GM12865 (cell line): ENCODE measurements at regions not wholly inside any gene's neighbourhood (a gene's known extent, or its start where the extent isn't known, plus 50 kb on each side); places are given as distances from the start of the nearest gene placed in this dataset.

Source experiments
- DNase-seq: peaks from one replicate; pipeline ENCODE4 v3.0.0; 2010; ENCODE audit warnings: low read depth
- H3K4me3 ChIP-seq: 2 replicates; pipeline ENCODE4 v1.5.1; 2011; ENCODE audit warnings: mild to moderate bottlenecking, low read depth, low read length, control low read depth
- CTCF ChIP-seq: IDR thresholded peaks from 2 replicates; pipeline ENCODE4 v1.5.1; 2011; ENCODE audit warnings: low read length, control low read depth, low read depth, inconsistent platforms; ENCODE audit not compliant: insufficient read depth; ENCODE audit errors: missing control alignments

GRCh38 chr15:37165395-37165794, 65.0 kb upstream of the MEIS2 start:
- TF ChIP-seq CTCF, result no peak
- no peak overlapping the region for H3K4me3 ChIP-seq
- DNase-seq, result no peak

DNA sequence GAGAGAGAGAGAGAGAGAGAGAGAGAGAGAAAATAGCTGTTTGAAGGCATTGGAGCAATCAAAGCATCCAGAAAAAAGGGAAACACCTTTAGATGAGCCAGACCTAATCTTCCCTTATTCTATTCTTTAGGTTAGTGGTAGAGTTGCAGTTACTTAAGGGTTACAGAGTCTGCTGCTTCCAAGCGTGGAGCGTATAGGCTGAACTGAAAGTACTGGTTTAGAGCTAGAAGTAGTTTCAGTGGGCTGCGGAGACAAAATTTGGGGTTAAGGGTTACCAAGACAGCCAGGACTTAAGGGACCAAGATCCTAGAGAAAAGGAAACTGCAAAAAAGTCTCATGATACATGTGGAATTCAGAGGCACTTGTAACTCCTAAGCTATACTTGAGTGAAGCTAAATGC, 66.1 kb upstream of the MEIS2 start:
- H3K4me3 ChIP-seq, result no peak overlapping the region
- DNase-seq, result peak; percentile 6
- TF ChIP-seq CTCF, result no peak

GRCh38 chr15:37181339-37181738, 81.0 kb upstream of the MEIS2 start:
- no peak overlapping the region for H3K4me3 ChIP-seq
- no peak for DNase-seq
- TF ChIP-seq CTCF, result no peak

GRCh38 chr15:37199545-37199944, 99.2 kb upstream of the MEIS2 start:
- H3K4me3 ChIP-seq, result no peak overlapping the region
- DNase-seq, result no peak
- TF ChIP-seq CTCF, result no peak

DNA sequence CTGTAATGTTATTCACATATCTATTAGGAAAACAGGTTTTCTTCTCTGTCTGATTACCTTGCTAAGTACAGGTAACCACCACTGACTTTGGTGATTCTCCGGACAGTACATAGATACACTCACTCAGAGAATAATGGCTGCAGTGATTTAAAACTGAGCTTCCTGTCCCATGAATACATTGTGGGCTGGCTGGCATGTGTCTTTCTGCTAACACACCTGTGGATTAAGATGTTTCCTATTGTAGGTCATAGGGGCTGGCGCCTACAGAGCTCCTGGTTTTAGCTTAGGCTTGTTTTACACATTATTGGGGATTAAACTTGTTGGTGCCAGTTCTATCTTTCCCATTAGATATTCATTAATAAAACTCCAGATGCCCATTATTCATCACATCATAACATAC, 102.7 kb upstream of the MEIS2 start:
- DNase-seq, result no peak
- H3K4me3 ChIP-seq, result no peak overlapping the region
- no peak for TF ChIP-seq CTCF

DNA sequence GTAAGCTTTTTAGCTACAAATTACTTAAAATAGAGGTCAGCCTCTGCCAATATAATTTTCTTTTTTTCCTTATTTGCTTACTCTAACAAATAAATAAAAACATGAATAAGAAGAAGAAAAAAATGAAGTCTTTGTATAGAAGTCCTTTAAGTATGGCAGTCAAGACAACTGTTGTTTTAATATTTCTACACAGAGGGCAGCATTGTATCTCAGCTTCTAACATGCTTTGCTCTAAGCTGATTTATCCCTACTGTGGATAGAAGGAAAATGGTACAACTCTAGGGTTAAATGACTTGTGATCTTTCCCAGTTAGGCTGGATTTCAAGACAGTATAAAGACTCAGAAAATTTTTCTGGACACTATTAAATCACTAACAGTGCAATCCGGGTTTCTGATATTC, 104.3 kb upstream of the MEIS2 start:
- no peak for DNase-seq
- no peak for TF ChIP-seq CTCF
- no peak overlapping the region for H3K4me3 ChIP-seq

DNA sequence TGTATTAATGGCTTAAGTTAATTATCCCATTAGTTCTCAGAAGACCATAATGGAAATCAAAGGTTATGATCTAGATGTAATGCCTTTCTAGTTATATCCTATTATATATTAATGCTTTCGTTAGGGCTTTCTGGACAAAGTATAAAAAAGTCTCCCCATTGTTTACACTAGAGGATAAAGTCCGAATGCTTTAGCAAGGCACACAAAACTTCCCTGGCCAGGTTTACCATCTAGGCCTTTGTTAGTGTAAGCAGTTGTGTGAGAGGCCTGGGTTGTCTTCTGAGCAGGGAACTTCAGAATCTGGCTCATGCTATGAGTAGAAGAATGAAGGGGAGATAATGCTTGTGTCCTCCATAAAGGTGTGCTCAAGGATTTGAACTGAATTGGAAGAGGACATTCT, 106.3 kb upstream of the MEIS2 start:
- H3K4me3 ChIP-seq, result no peak overlapping the region
- no peak for DNase-seq
- no peak for TF ChIP-seq CTCF
